ENCODE measurements at regions not wholly inside any gene's neighbourhood (a gene's known extent, or its start where the extent isn't known, plus 50 kb on each side); places are given as distances from the start of the nearest gene placed in this dataset.

DNA sequence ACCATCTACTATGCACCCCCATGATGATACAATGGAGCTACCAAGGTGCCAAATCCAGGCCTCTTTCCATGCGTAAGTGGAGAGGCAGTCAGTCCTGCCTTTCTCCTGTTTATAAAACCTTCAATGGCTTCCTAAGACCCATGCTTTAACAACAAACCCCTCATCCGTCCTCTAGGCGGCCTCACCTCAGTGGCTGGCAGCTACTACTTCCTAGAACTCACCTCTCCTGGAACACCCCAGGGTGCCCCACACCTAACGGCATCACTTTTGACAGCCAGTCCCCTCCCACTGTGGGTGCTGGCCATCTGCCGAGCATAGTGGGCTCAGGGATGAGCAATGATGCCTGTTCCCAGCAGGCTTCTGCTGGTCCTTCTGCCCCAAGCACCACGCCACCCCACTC, 80.0 kb upstream of the TAB2 start:
- no peak for TF ChIP-seq CTCF (conservative IDR thresholded peaks at IDR 0.05 in 1 of 2, IDR thresholded peaks at IDR 0.05 in 1 of 2; ENCODE audit: extremely low read depth in 1 of 2, insufficient read depth in 1 of 2, low read depth in 1 of 2, low read length in 2 of 2)
- no peak for TF ChIP-seq EZH2 (IDR thresholded peaks at IDR 0.05; ENCODE audit: borderline replicate concordance, low read length)
